ENCODE measurements at regions not wholly inside any gene's neighbourhood (a gene's known extent, or its start where the extent isn't known, plus 50 kb on each side); places are given as distances from the start of the nearest gene placed in this dataset.
A peak's percentile ranks its signal among the peaks of the same experiment; 100 is the strongest.

DNA sequence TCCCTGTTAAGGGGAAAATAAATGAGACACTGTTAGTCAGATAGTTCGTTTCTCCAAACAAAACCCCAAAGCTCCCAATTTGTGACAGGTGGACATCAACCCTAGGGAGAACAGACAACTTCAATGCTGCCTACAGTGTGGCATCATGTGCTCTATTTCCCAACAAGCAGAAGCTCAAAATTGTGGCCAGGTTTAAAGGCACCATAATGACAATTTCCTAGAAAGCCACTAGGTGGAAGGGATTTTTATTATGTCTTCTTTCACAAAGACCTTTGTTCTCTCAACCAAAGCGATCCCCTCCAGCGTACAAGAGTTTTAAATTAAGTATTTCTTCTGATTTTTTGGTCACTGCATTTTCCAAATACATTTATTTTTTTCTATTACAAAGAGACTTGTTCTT, 88.0 kb upstream of the MBIP start:
- no peak for DNase-seq

DNA sequence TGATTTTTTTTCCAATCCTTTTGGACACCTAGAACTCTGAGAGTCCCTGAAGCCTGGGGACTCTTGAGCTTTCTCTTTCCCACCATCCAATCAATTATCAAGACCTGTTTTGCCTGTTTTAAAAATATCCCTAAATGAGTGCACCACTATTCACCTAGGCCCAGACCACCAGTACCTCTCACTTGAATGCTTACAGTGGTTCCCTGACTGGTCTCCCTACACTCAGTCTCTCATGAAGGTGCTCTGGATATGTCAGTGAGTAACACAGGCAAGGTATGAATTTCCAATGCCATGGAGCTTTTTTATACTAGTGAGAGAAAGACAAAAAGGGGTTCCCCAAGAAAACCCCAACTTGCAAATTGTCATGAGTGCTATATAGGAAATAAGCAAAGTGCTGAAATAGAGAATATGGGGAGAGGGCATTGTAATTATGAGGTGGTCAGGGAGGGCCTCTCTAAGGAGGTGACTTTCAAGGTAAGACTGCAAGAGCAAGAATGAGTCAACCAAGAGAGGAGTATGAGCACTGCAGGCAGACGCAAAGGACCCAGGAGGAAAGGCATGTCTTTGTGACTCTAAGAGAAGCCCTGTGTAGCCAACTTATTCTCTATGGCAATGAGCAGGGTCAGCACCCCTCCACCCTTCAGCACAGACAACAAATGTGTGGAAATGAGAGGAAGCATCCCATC, 85.3 kb upstream of the MBIP start:
- no peak for DNase-seq

DNA sequence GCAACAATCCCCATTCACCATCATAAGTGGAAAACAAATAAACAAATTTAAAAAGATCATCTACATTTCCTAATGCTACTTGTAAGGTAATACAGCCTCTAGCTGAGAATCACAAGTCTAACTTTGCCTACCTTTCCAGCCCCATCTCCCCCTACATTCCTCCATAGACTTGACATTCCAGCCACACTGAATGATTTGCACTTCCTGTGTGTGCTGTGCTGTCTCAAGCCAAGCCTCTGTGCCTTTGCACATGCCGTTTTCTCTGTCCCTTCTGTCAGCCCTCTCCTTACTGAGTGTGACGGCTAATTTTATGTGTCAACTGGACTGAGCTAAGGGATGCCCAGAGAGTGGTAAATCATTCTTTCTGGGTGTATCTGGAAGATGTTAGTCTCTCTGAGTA, 82.4 kb upstream of the MBIP start:
- DNase-seq = no peak

DNA sequence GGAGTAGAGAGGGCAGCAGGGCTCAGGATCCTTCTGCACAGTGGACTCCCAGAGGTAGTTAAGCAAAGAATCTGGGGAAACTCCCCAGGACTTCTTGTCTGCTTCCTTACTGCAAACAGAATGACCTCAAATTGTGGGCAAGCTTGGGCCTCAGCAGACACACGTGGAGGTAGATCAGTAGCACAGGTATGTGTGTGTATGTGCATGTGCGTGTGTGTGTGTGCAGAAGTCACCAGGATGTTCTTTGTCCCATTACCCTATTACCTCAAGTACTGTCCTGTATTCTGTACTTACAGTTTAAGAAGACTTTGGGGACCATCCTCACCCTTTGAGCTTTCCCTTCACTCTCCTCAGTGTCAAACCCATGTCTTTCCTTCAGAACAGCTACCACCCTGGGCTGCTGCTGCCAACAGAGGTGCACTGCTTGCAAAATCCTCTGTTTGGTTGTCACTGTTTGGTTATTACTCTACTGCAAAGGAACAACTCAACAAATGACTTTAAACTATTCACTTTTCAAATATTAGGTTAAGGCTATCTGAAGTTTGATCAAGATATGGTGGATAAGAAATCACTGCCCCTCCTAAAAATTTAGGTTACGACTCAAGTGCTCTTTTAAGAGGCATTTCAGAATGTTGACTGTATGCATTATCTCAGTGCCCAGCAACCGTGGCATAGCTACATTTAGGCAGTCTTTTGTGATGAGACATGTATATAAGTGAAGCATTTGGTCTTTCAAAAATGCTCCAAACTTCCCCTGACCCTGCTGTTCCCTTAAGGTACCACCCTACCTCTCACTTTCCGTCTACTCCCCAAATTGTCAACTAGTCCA, 78.2 kb upstream of the MBIP start:
- no peak for DNase-seq

DNA sequence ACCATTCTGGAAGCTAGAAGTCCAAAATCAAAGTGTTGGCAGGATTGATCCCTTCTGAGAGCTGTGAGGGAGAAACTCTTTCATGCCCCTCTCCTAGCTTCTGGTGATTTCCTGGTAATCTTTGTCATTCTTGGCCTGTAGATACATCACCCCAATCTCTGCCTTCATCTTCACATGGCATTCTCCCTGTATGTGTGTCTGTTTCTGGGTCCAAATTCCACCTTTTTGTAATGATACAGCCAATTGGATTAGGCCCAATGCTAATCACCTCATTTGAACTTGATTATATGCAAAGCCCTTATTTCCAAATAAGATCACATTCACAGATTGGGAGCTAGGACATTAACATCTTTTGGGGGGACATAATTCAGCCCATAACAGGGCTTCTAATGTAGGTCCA, 76.9 kb upstream of the MBIP start:
- DNase-seq = no peak

DNA sequence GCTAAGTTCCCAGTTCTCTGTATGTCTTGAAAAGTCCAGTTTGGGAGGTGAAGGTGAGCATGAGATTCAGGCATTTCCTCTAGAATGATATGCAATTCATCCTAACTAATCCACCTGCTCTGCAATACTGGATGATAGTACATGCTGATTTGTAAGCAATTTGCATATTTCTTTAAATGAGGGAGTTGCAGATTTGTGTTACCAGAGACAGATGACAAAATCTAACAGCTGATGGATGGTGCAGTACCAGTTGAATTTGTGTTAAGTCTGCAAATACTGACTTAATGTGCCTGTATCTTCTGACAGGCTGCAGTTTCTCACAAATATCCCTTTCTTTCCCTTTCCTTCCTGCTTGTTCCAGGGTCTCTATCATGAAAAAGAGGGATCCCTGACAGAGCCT, 76.4 kb upstream of the MBIP start:
- DNase-seq = no peak

DNA sequence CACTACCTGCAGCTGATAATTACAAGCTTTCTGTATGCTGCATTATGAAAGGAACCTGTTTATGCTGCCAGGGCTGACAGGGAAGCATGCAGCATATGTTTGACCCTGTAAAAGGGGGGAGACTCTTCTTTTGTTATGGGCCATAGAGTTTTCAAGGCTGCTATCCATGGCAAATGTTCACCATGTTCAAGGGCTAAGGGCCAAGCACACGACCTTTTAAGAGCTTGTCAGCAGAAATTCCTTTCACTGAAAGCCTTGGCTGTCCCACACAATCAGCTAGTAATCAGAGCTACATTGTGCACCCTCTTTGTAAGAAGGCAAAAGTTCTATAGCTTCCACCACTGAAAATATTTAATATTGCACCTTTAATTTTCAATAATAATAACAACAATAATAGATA, 74.2 kb upstream of the MBIP start:
- no peak for DNase-seq

DNA sequence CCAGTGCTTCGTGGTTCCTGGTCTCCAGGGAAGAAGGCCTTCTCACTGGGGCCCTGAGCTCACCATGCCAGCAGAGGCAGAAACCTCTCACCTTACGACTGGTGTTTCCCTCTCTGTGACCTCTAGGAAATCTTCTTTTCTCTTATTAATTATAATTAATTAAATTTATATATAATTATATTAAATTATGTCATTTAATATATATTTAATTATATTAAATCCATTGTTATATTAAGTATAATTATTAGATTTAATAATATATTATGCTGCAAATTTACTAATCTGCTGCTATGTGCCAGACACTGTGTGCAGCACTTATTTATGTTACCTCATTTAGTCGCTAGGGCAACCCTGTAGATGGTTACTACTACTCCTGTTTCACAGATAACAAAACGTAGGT, 70.3 kb upstream of the MBIP start:
- no peak for DNase-seq

DNA sequence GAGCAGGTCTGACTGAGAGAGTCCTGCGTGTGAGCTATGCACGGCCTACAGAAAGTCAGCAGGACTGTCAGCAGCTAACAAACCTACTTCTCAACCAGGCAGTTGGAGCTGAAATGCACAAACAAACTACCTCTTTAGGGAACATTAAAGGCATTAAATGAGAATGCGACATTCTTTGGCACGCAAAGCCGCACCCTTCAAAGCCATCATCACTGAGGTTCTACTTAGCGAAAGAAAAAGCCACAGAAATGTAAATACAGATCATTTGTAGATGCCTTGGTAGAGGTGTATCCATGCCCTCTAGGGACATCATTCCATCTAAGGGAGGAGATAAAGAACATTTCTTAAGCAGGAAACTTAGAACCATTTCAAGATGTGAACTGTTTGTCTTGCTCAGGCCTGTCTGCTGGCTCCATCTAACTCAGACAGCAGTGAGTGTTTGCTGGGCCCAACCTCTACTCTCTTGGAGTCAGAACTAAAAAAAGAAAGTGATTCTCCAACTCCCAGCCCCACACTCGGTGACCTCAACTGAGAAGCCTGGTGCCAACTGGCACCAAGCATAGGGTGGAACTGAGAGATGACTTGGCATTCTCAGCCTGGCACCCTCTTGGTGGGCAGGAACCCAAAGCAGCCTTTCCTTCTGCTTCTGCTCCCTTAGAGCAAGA, 63.5 kb upstream of the MBIP start:
- DNase-seq = peak; percentile 22

DNA sequence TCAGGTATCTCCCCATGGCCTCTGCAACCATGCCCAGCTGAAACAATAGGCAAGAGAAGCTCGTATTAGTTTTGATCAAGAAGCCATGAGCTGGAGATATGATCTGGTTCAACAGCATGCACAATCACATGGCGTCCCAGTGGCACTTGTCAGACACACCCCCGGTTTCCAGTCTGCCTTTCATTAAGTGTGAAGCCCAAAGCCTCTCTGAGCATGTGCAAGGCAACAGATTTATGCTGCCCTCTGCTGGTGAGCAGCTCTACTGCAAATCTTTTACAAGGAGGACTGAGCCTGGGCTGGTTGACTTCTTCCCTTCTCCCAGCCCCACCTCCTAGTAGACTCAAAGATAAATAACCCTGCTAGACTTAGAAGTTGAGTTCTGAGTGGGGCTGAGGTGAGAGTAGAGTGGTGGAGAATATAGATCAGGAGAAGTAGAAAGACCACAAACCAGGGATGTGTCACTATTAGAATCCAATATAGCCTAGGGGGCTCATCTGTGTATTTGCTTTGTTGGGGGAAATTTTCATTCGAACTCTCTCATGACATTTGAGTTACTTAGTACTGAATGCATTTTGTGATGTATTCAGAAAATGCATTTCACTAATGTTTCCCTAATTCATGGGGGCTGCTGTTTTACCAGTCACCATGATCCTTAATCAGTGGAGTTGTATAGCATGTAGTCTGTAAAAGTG, 53.7 kb upstream of the MBIP start:
- peak; percentile 68 for DNase-seq

Measured in femur (tissue), 1 donor.